NCI-H524 (cell line): ENCODE measurements at regions not wholly inside any gene's neighbourhood (a gene's known extent, or its start where the extent isn't known, plus 50 kb on each side); places are given as distances from the start of the nearest gene placed in this dataset.

ENCODE experiments used
- DNase-seq, 2 experiments: peaks; one replicate each; lab custom pipeline; 2025; lab: John Stamatoyannopoulos, UW

GRCh38 chr4:187183346-187183745 is 459.7 kb upstream of the FAT1 start:
- DNase-seq = no peak

DNA sequence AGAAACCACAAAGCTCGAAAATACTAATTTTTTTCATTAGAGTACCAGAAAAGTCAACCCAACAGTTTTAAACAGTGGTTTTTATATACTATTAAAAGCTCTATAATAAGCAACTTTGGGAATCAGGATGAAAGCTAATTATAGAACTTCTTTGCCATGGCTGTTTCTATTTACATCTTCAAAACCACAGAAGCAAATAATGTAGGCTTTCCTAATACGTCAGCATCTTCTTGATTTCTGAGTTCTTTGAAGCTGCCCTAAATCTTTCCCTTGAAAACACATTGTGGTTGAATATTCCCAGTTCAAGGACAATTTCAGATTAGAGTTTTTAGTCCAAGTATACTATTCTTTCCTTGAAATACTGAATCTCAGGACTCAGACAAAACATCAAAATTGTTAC is 460.2 kb upstream of the FAT1 start:
- DNase-seq = no peak

DNA sequence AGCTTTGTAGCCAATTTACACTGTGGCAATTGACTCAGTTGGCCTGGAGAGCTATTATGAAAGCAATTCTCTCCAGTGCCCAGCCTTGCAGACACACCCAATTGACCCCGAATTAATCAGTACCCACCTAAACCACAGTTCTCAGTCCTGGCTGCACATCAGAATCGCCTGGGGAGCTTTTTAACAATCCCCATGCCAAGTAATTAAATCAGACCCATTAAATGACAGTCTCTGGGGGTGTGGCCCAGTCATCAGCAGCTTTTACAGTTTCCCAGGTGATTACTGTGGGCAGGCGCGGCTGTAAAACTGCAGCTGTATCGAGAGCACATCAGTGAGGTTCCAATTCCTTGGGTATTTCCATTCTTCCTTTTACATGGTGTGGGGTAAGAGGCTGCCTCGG is 460.9 kb upstream of the FAT1 start:
- DNase-seq = no peak

- no peak for DNase-seq
These were observed 464.5 kb upstream of the FAT1 start for GRCh38 chr4:187188118-187188517.

DNA sequence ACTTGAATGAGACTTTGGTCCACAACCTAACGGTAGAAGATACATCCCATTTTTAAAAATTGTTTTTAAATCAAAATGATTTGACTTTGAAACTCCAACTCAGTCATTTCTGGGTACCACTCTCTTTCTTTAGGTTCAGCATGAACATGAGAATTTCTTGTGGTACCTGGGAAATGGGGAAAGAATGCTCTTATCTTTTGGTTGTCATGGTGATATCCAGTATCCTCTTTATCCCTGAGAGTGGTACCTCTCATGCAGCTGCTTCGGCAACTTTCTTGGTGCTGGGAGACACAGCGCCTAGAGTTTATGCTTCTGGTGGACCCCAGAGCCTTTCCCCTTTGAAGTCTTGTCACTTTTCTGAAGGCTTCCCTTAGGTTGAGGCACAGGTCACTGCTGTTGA is 465.1 kb upstream of the FAT1 start:
- no peak for DNase-seq

- no peak for DNase-seq
These were observed 466.7 kb upstream of the FAT1 start for GRCh38 chr4:187190390-187190789.

DNA sequence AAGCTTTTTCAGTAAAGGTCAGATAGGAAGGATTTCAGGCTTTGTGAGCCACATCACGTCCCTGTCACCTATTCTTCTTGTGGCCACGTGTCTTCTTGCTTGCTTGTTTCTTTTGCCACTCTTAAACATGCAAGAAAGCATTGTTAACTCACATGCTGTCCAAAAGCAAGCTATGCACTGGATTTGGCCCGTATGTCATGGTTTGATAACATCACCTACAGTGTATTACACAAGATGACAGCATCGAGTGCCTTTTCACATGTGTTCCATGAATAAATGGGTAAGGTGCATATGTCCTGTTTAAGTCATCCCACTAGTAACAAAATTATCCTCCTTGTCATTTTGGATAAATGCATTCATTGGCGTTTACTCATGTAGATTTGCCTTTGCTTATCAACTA is 468.0 kb upstream of the FAT1 start:
- DNase-seq = no peak

GRCh38 chr4:187192266-187192665 is 468.6 kb upstream of the FAT1 start:
- no peak for DNase-seq

- no peak for DNase-seq
These were observed 469.5 kb upstream of the FAT1 start for GRCh38 chr4:187193141-187193540.

GRCh38 chr4:187204389-187204918 is 480.8 kb upstream of the FAT1 start:
- DNase-seq = no peak

GRCh38 chr4:187207931-187208330 is 484.3 kb upstream of the FAT1 start:
- DNase-seq = no peak

DNA sequence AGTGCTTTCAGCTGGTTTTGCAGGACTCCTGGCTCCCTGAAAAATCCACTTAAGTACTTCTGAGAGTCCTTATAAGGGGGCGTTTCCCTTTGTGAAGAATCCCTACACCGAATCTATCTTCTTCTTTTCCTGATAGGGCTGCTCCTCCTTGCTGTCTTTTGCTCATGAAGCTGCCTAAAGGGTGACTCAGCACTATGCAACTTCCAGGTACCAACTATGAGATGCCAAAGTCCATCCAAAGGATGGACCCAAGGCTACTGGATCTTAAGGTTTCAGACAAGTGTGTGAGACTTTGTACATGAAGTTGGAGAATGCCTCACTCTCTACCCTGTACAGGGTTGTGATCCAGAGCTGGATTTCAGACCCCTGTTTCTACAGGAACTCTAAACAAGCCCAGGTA is 485.0 kb upstream of the FAT1 start:
- no peak for DNase-seq

DNA sequence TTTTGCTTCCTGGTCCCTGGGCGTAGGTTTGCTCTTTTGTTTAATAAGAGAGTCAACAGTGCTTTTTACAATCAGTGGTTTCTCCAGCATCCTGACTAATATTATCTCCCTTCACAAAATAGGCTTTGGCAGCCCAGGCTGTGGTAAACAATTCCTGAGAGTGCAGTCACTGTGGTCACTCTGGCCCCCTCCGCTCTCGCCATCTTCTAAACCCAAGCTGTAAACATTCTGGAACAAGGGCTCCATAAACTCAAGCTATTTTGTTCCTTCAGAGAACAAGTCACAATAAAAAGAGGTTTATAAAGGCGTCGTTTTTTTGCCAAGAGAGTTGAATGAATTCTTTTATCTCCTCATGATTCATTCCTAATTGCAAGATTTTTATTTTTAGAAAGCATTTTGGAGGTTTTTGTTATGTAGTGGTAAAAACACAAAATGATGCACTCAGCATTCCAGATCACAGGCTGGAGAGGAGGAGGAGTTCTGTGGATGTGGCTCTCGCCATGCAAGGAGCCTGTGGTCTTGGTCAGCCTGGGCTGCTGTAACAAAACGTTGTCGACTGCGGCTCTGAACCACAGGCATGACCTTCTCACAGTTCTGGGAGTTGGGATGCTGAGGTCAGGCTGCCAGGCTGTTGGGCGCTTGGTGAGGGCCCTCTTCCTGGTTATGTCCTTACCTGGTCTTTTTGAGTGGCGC is 486.4 kb upstream of the FAT1 start:
- no peak for DNase-seq

GRCh38 chr4:187212446-187213080 is 488.9 kb upstream of the FAT1 start:
- DNase-seq = no peak

GRCh38 chr4:187215438-187215837 is 491.8 kb upstream of the FAT1 start:
- no peak for DNase-seq

DNA sequence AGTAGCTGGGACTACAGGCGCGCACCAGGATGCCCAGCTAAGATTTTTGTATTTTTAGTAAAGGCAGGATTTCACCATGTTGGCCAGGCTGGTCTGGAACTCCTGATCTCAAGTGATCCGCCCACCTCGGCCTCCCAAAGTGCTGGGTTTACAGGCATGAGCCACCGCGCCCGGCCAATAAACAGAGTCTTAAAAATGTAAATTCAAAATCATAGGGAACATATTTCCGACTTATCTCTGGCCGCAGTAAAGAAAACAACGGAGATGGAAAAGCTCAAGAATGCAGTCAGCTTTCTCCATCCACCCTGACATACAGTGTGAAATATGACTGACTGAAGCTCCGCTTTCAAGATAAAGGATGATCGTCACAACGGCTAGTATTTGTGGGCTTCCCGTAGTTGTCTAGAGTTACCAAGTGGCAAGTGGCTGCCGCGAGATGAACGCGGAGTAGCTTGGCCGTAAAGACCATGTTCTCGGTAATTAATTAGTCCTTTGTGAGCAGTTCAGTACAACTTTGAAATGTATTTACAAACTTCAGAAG is 495.1 kb upstream of the FAT1 start:
- DNase-seq = no peak

DNA sequence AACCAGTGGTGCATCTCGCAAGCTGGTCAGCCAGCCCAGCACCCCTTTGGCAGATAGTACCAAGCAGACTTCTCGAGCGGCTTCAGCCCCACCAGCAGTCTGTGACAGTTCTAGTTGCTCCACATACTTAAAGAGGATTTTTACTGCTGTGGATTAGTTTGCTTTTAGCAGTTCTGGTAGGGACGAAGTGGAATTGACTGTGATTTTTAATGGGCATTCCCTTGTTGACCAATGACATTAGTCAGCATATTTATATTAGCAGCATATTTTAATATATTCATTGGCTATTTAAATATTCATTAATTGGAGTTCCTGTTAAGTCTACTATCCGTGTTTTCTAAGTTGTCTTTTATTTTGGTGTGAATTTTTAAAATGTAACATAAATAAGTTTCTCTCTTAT is 500.9 kb upstream of the FAT1 start:
- DNase-seq = no peak

GRCh38 chr4:187227907-187228704 is 504.4 kb upstream of the FAT1 start:
- no peak for DNase-seq

DNA sequence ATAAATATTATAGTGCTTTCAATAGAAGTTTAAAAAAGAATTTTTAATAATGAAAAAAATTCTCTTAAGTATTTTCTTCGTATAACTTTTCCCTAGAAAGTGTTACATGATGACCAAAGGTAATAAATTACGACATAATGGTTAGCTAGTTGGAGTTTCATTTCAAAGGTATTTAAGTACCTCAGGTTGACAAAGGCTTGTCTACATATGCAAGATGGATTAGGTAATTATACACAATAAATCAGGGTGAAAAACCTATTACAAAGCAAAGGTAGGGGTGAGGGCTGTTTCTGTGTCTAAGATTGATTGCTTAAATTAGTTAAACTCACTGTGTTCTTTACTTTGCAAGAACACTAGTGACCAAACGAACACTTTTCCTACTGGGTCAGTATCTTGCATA is 508.5 kb upstream of the FAT1 start:
- DNase-seq = no peak

DNA sequence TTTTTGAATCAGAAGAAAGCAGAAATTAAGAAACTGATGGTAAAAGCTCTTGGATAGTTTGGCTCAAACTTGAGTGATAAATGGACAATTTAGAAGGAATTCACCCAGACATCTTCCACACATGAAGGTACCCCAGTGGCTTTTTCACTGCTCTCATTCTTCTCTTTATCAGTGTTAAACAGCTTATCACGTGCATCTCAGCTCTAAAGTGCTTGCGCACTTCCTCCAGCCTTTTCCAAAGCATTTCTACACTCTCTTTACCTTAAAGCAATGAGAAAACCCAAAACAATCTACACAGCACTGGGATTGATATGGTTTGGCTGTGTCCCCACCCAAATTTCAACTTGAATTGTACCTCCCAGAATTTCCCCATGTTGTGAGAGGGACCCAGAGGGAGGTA is 509.1 kb upstream of the FAT1 start:
- no peak for DNase-seq

DNA sequence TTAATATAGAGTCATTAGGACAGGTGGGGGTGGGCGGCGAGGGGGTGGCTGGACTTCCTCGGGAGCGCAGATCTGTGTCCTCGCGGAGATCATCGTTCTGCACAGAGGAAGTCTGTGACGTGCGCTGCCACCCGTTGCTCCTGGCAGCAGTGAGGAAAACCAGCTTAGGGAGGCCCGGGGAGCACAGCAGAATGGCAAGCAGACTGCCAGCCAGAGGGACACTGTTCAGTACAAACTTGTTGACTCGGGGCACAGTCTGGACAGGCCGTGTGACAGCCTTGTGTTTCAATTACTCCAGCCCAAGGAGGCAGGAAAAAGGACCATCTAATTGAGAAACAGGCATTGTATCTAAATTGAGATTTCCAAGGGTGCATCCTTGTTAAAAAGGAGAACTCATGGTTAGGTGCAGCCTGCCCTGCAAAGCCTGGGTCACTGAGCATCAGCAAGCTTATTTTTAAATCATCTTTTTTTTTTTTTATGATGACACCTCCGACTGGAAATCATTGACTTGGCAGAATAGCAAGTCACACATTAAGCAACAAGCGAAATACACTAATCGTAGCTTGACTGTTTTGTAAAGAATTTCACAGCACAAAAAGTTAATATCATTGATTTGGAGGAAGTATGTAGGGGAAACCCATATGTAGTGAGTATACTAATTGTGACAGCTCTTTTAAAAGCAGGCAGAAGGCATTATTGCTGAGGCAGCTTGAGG is 512.0 kb upstream of the FAT1 start:
- DNase-seq = peak; percentile 31 to 76
